GM18502 (cell line): ENCODE measurements at regions not wholly inside any gene's neighbourhood (a gene's known extent, or its start where the extent isn't known, plus 50 kb on each side); places are given as distances from the start of the nearest gene placed in this dataset.
"Not testable (repeated sequence)": the region's sequence is repeated elsewhere in the genome, so short reads cannot be mapped to it uniquely, and the experiment has no call there.

Source experiments
- ATAC-seq: cut with Tn5 transposase; IDR thresholded peaks from one replicate; pipeline ENCODE4 v1.9.1; 2021; ENCODE audit warnings: mild to moderate bottlenecking; ENCODE audit not compliant: unreplicated experiment, poor library complexity

- ATAC-seq = no peak
Measured at GRCh38 chr6:23663096-23663495, 462.9 kb upstream of the NRSN1 start.

GRCh38 chr6:23663652-23664051 lies 462.4 kb upstream of the NRSN1 start:
- no peak for ATAC-seq

- ATAC-seq = not testable (repeated sequence)
Measured at GRCh38 chr6:23665911-23666310, 460.1 kb upstream of the NRSN1 start.

GRCh38 chr6:23672737-23673136 lies 453.3 kb upstream of the NRSN1 start:
- no peak for ATAC-seq

- ATAC-seq = no peak
Measured at GRCh38 chr6:23678626-23679025, 447.4 kb upstream of the NRSN1 start.

GRCh38 chr6:23681743-23682142 lies 444.3 kb upstream of the NRSN1 start:
- no peak for ATAC-seq

- ATAC-seq = no peak
Measured at GRCh38 chr6:23688650-23689049, 437.4 kb upstream of the NRSN1 start.

- ATAC-seq = no peak
Measured at GRCh38 chr6:23690453-23691049, 435.5 kb upstream of the NRSN1 start.

- ATAC-seq = no peak
Measured at GRCh38 chr6:23692184-23692583, 433.8 kb upstream of the NRSN1 start.

- ATAC-seq = no peak
Measured at GRCh38 chr6:23696992-23697391, 429.0 kb upstream of the NRSN1 start.

GRCh38 chr6:23704479-23705052 lies 421.4 kb upstream of the NRSN1 start:
- ATAC-seq = no peak

GRCh38 chr6:23705697-23706096 lies 420.3 kb upstream of the NRSN1 start:
- ATAC-seq = no peak

- ATAC-seq = no peak
Measured at GRCh38 chr6:23712756-23713155, 413.3 kb upstream of the NRSN1 start.

- ATAC-seq = no peak
Measured at GRCh38 chr6:23713211-23713610, 412.8 kb upstream of the NRSN1 start.

- ATAC-seq = no peak
Measured at GRCh38 chr6:23728707-23729106, 397.3 kb upstream of the NRSN1 start.

- ATAC-seq = no peak
Measured at GRCh38 chr6:23731609-23732008, 394.4 kb upstream of the NRSN1 start.

- ATAC-seq = no peak
Measured at GRCh38 chr6:23732521-23732920, 393.5 kb upstream of the NRSN1 start.

- no peak for ATAC-seq
Measured at GRCh38 chr6:23735151-23735550, 390.9 kb upstream of the NRSN1 start.

GRCh38 chr6:23736577-23736976 lies 389.4 kb upstream of the NRSN1 start:
- no peak for ATAC-seq

- ATAC-seq = no peak
Measured at GRCh38 chr6:23747239-23747638, 378.8 kb upstream of the NRSN1 start.

- ATAC-seq = no peak
Measured at GRCh38 chr6:23752414-23752813, 373.6 kb upstream of the NRSN1 start.

GRCh38 chr6:23754197-23754596 lies 371.8 kb upstream of the NRSN1 start:
- no peak for ATAC-seq
